ENCODE measurements at regions not wholly inside any gene's neighbourhood (a gene's known extent, or its start where the extent isn't known, plus 50 kb on each side); places are given as distances from the start of the nearest gene placed in this dataset.

DNA sequence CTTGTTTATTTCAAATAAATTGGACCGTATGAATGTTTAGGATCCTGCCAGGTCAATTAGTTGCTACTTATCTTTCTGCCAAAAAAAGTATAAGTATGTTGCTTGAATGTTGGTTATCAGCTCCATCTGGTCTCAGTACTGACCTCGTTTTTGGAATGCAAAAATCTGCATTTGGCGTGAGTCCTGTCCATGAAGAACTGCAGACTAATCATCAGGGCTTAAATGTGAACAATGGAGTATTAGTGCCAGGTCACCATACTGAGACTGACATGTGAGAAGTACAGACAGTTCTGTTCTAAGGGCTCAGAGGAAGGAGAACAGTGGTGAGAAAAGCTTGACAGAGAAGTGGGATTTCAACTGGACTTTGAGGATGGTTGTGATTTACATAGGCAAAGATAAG lies 393.1 kb upstream of the SLC14A2 start:
- TF ChIP-seq, protein P1, sequence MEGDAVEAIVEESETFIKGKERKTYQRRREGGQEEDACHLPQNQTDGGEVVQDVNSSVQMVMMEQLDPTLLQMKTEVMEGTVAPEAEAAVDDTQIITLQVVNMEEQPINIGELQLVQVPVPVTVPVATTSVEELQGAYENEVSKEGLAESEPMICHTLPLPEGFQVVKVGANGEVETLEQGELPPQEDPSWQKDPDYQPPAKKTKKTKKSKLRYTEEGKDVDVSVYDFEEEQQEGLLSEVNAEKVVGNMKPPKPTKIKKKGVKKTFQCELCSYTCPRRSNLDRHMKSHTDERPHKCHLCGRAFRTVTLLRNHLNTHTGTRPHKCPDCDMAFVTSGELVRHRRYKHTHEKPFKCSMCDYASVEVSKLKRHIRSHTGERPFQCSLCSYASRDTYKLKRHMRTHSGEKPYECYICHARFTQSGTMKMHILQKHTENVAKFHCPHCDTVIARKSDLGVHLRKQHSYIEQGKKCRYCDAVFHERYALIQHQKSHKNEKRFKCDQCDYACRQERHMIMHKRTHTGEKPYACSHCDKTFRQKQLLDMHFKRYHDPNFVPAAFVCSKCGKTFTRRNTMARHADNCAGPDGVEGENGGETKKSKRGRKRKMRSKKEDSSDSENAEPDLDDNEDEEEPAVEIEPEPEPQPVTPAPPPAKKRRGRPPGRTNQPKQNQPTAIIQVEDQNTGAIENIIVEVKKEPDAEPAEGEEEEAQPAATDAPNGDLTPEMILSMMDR (IDR thresholded peaks at IDR 0.05) = no peak
- no peak for TF ChIP-seq POLR2A (IDR thresholded peaks at IDR 0.05)
